Lower leg skin (tissue), 4 donors: ENCODE measurements at regions not wholly inside any gene's neighbourhood (a gene's known extent, or its start where the extent isn't known, plus 50 kb on each side); places are given as distances from the start of the nearest gene placed in this dataset.
"Not testable (repeated sequence)": the region's sequence is repeated elsewhere in the genome, so short reads cannot be mapped to it uniquely, and the experiment has no call there.

Experiments
- DNase-seq, 2 donors: peaks; one replicate each; pipeline ENCODE4 v3.0.0-alpha.2; 2019; ENCODE audit warnings: low spot score in 2 of 2
- H3K4me3 ChIP-seq: fragments of 200-600 bp; sonication (generic); 2 replicates; pipeline ENCODE4 v1.5.1; 2017; ENCODE audit warnings: mild to moderate bottlenecking, low read depth; ENCODE audit not compliant: poor library complexity, severe bottlenecking
- POLR2A ChIP-seq, 2 donors: fragments of 450-650 bp; IDR thresholded peaks; one replicate each; pipeline ENCODE4 v1.6.1; 2016 to 2017; ENCODE audit warnings: antibody characterized with exemption in 2 of 2, mild to moderate bottlenecking in 1 of 2, moderate library complexity in 1 of 2
- WGBS, 2 donors: methylation state at CpG; one replicate each; pipeline ENCODE4 v1.1.5; 2018; 5-methylcytosine and 5-hydroxymethylcytosine counted together
- intact Hi-C: fragments of 100-400 bp; cut with DNase I; formaldehyde crosslinking; loops from one replicate; pipeline ENCODE4 v1.15.0; 2023; ENCODE audit warnings: low total_unique reads
- TF ChIP-seq, protein P1 (sequence below), 3 donors: fragments of 450-650 bp; IDR thresholded peaks; one replicate each; pipeline ENCODE4 v1.5.1; 2016; ENCODE audit warnings: antibody characterized with exemption in 3 of 3, mild to moderate bottlenecking in 3 of 3, moderate library complexity in 2 of 3

DNA sequence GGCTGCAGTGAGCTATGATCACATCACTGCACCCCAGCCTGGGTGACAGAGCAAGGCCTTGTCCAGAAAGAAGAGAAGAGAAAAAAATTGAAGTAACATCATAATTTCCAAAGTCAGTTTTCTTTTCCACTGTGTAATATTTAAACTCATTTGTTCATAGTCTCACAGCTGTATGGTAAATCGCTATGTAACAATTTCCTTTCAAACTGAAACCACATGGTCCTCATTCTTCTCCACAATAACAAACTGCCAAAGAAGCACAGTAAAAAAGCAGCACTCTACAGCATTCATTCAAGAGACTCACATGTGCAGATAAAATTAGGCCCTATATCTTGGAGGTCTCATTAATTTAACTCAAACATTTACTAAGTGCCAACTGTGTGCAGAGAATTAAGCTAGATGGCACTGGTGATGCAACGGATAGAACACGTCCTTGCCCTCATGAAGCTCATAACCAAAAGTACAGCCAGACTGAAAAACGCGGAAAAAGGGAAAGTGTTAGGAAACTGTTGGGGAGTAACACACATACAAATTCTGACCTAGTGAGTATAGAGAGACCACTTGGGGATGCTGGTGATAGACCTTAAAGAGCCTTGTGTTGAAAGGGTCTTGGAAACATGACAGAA is 174.0 kb upstream of the KCTD7 start:
- 82 to 85% methylated on average over 5 of the region's 5 CpGs for WGBS, 2 donors
- DNase-seq = no peak
- no peak overlapping the region for H3K4me3 ChIP-seq
- TF ChIP-seq, protein P1, sequence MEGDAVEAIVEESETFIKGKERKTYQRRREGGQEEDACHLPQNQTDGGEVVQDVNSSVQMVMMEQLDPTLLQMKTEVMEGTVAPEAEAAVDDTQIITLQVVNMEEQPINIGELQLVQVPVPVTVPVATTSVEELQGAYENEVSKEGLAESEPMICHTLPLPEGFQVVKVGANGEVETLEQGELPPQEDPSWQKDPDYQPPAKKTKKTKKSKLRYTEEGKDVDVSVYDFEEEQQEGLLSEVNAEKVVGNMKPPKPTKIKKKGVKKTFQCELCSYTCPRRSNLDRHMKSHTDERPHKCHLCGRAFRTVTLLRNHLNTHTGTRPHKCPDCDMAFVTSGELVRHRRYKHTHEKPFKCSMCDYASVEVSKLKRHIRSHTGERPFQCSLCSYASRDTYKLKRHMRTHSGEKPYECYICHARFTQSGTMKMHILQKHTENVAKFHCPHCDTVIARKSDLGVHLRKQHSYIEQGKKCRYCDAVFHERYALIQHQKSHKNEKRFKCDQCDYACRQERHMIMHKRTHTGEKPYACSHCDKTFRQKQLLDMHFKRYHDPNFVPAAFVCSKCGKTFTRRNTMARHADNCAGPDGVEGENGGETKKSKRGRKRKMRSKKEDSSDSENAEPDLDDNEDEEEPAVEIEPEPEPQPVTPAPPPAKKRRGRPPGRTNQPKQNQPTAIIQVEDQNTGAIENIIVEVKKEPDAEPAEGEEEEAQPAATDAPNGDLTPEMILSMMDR (IDR thresholded peaks at IDR 0.05) = no peak
- no peak for TF ChIP-seq POLR2A (IDR thresholded peaks at IDR 0.05)
- intact Hi-C loops = no loop called here

DNA sequence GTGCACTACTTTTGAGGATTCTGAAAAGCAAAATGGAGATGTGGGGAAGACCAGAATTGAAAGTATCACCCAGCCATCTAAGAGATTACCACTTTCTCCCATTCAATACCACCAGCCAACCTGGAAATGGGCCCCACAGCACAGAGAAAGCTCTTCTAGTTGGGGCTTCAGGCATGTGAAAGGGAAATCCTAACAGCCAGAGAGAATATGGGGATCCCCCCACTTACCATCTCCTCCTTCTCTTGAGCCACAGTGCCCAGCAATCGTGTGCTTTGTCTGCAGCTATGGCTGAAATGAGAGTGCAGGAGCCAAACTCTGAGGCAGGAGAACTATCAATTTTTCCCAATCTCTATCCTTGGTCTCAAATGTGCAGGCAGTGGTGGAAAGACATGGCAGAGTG is 173.2 kb upstream of the KCTD7 start:
- WGBS, 2 donors = 88 to 100% methylated on average over 1 of the region's 1 CpG
- H3K4me3 ChIP-seq, intact Hi-C loops, DNase-seq: not testable (repeated sequence)

DNA sequence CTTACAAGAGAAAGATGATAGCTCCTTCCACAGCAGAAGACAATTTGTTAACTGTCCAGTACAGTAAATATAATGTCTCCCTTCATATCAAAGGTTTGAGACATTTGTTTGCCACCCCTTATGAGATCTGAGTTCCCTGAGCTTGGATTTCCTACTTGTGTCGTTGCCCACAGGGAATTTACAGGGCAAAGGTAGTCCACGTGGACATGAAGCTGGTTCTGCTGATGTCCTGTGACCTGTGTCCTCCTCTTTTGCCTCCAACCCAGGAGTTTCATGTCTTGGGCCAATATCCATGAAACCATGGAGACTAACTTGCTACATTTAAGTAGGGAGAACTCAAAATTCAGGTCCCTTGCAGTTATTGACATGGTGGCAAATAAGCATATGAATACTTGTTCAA is 172.2 kb upstream of the KCTD7 start:
- intact Hi-C loops, DNase-seq, H3K4me3 ChIP-seq: not testable (repeated sequence)
- WGBS, 2 donors = 91 to 92% methylated on average over 2 of the region's 2 CpGs

DNA sequence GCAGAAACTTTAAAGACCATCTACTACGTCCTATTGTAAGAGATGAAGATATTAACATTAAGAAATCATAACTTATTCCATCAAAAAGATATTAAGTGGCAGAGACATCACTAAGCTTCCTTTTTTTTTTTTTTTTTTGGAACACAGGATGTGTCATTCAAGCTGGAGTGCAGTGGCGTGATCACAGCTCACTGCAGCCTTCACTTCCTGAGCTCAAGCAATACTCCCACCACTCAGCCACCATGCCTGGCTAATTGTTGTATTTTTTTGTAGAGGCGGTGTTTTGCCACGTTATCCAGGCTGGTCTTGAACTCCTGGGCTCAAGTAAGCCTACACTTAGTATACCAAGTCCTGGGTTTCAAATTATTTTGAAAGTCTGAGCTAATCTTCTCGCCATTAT is 169.7 kb upstream of the KCTD7 start:
- WGBS, 2 donors = 78 to 80% methylated on average over 5 of the region's 5 CpGs

DNA sequence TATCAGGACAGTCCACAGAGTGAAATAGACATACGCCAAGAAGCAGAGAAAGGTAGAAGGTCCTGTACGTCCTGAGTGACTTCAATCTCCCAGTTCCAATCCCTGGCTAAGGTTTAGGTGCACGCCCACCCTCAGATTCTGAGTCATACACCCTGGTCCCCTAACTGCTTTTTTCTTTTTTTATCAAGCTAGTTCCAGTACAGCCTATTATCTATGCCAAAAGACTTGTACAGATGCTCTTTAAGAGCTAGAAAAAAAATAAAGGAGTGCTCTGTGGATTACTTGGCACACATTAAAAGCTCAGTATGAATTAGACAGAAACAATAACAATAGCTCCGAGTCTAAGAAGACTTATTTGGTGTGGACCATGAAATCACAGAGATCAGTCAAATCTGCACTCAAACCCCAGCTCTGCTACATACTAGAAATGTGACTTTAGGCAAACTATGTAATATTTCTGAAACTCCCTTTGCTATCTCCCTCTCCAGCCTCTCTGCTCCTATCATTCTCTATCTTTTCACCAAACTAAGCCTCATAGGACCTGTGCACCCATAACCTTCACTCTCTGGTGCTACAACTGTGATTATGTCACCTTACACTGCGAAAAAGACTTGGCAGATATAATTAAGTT is 168.8 kb upstream of the KCTD7 start:
- H3K4me3 ChIP-seq, DNase-seq, intact Hi-C loops: not testable (repeated sequence)
- WGBS, 2 donors = 68 to 70% methylated on average over 5 of the region's 5 CpGs

More for the DNA sequence above, 169.7 kb upstream of the KCTD7 start:
- H3K4me3 ChIP-seq, DNase-seq, intact Hi-C loops: not testable (repeated sequence)

DNA sequence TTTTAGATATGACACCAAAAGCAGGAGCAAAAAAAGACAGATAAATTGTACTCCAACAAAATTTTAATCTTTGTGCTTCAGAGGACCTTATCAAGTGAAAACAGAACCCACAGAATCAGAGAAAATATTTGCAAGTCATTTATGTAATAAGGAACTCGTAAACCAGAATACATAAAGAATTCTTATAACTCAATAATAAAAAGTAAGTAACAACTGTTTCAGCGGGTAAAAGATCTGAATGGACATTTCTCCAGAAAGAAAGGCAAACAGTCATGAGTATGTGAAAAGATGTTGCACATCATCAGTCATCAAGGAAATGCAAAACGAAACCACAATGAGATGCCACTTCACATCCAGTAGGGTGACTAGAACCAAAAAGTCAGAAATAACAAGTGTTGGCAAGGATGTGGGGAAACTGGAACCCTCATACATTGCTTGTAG is 167.7 kb upstream of the KCTD7 start:
- intact Hi-C loops = no loop called here
- no peak for TF ChIP-seq POLR2A (IDR thresholded peaks at IDR 0.05)
- TF ChIP-seq, protein P1 (IDR thresholded peaks at IDR 0.05) = no peak
- WGBS, 2 donors = 77 to 91% methylated on average over 3 of the region's 3 CpGs
- no peak for DNase-seq
- no peak overlapping the region for H3K4me3 ChIP-seq

DNA sequence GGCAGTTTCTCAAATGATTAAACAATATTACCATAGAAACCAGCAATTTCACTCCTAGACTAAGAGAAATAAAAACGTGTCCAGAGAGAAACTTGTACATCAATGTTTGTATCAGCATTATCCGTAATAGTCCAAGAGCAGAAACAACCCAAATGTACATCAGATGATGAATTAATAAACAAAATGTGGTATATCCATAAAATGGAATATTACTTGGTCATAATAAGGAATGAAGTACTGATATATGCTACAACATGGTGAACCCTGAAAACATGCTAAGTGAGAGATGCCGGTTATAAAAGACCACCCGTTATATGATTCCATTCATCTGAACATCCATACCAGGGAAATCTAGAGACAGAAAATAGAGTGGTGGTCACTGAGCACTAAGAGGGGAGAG is 167.3 kb upstream of the KCTD7 start:
- DNase-seq, H3K4me3 ChIP-seq, intact Hi-C loops: not testable (repeated sequence)
- WGBS, 2 donors = 96% methylated on average over 4 of the region's 4 CpGs

DNA sequence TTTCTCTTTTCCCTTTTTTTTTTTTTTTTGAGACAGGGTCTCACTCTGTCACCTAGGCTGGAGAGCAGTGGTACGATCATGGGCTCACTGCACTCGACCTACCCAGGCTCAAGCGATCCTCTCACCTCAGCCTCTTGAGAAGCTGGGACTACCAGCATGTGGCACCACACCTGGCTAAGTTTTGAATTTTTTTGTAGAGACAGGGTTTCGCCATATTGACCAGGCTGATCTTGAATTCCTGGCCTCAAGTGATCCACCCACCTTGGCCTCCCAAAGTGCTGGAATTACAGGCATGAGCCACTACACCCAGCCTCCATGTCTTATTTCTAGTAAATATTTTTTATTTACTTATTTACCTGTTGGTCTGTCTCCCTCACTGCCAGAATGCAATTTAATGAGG is 165.8 kb upstream of the KCTD7 start:
- H3K4me3 ChIP-seq, DNase-seq, intact Hi-C loops: not testable (repeated sequence)
- WGBS, 2 donors = 91 to 100% methylated on average over 4 of the region's 4 CpGs

DNA sequence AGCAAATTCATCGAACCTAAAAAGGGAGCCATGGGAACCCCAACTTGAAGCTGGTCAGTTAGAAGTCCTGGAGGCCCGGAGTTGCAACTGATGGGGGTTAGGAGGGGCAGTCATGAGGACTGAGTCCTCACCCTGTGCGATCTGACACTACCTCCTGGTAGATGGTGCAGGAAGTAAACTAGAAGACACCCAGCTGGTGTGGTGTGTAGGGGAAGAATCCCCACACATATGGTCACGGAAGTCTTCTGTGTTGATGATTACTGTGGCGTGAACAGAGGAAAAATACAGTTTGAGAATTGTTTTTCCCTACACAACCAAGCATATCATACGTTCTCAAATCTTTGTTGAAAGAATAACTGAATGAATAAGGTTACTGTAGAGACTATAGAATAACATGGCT is 164.6 kb upstream of the KCTD7 start:
- DNase-seq = no peak
- TF ChIP-seq, protein P1 (IDR thresholded peaks at IDR 0.05) = no peak
- TF ChIP-seq POLR2A (IDR thresholded peaks at IDR 0.05) = no peak
- intact Hi-C loops = no loop called here
- no peak overlapping the region for H3K4me3 ChIP-seq
- 93 to 94% methylated on average over 6 of the region's 6 CpGs for WGBS, 2 donors
